Mesendoderm (in vitro differentiated cells): ENCODE measurements at regions not wholly inside any gene's neighbourhood (a gene's known extent, or its start where the extent isn't known, plus 50 kb on each side); places are given as distances from the start of the nearest gene placed in this dataset.

Experiments
- DNase-seq: peaks from one replicate; pipeline ENCODE4 v3.0.0; 2013
- H2AK5ac ChIP-seq: 2 replicates; pipeline ENCODE4 v1.6.1; 2013; ENCODE audit warnings: low read length, inconsistent platforms
- H2BK120ac ChIP-seq: 2 replicates; pipeline ENCODE4 v1.6.1; 2013; ENCODE audit warnings: low read depth, mild to moderate bottlenecking, low read length, moderate library complexity, mixed read lengths
- H2BK15ac ChIP-seq: replicated peaks from 2 replicates; pipeline ENCODE4 v1.6.1; 2013; ENCODE audit warnings: low read depth, mild to moderate bottlenecking, moderate library complexity
- H2BK5ac ChIP-seq: 2 replicates; pipeline ENCODE4 v1.6.1; 2013; ENCODE audit warnings: low read length, inconsistent platforms
- H3K18ac ChIP-seq: 2 replicates; pipeline ENCODE4 v1.6.1; 2013; ENCODE audit warnings: mild to moderate bottlenecking, low read length, mixed read lengths
- H3K23ac ChIP-seq: one replicate; pipeline ENCODE4 v1.6.1; 2013; ENCODE audit warnings: low read length
- H3K27ac ChIP-seq: 2 replicates; pipeline ENCODE4 v1.5.1; 2013; ENCODE audit warnings: low read depth, mild to moderate bottlenecking, inconsistent platforms, low read length, moderate library complexity
- H3K27me3 ChIP-seq: 2 replicates; pipeline ENCODE4 v1.6.1; 2013; ENCODE audit warnings: low read length, control low read depth, mild to moderate bottlenecking, inconsistent platforms; ENCODE audit not compliant: insufficient read depth, poor library complexity
- H3K36me3 ChIP-seq: 2 replicates; pipeline ENCODE4 v1.6.1; 2013; ENCODE audit warnings: low read length, inconsistent platforms; ENCODE audit not compliant: control insufficient read depth, insufficient read depth
- H3K4ac ChIP-seq: one replicate; pipeline ENCODE4 v1.6.1; 2013; ENCODE audit warnings: low read depth, mild to moderate bottlenecking, low read length, moderate library complexity
- H3K4me1 ChIP-seq: 2 replicates; pipeline ENCODE4 v1.6.1; 2013; ENCODE audit warnings: low read depth, low read length, inconsistent platforms; ENCODE audit not compliant: control insufficient read depth
- H3K4me2 ChIP-seq: 2 replicates; pipeline ENCODE4 v1.6.1; 2013; ENCODE audit warnings: low read length
- H3K4me3 ChIP-seq: 2 replicates; pipeline ENCODE4 v1.5.1; 2013; ENCODE audit warnings: mild to moderate bottlenecking, low read length
- H3K56ac ChIP-seq: one replicate; pipeline ENCODE4 v1.6.1; 2013; ENCODE audit warnings: low read length
- H3K79me1 ChIP-seq: 2 replicates; pipeline ENCODE4 v1.6.1; 2013; ENCODE audit warnings: low read length, inconsistent platforms
- H3K79me2 ChIP-seq: 2 replicates; pipeline ENCODE4 v1.6.1; 2013; ENCODE audit warnings: mild to moderate bottlenecking, low read length; ENCODE audit not compliant: control insufficient read depth, insufficient read depth
- H3K9ac ChIP-seq: 2 replicates; pipeline ENCODE4 v1.6.1; 2013; ENCODE audit warnings: low read length, inconsistent platforms
- H4K5ac ChIP-seq: one replicate; pipeline ENCODE4 v1.6.1; 2013; ENCODE audit warnings: low read length
- H4K8ac ChIP-seq: one replicate; pipeline ENCODE4 v1.6.1; 2013; ENCODE audit warnings: low read depth, mild to moderate bottlenecking, control low read depth, low read length, moderate library complexity
- WGBS: extraction: QIAGEN DNeasy Blood & Tissue Kit; methylation state at CpG from one replicate; pipeline ENCODE4 v1.1.7; 2013; ENCODE audit warnings: low lambda C conversion rate, missing lambda C conversion rate; ENCODE audit not compliant: insufficient coverage; ENCODE audit errors: extremely low coverage; 5-methylcytosine and 5-hydroxymethylcytosine counted together

GRCh38 chr12:74728006-74728405, 190.4 kb downstream of the ATXN7L3B start:
- no peak overlapping the region for H3K4ac ChIP-seq
- no peak overlapping the region for H3K4me2 ChIP-seq
- no peak overlapping the region for H3K9ac ChIP-seq
- H3K23ac ChIP-seq, result no peak overlapping the region
- H4K8ac ChIP-seq, result no peak overlapping the region
- H3K4me3 ChIP-seq, result no peak overlapping the region
- H3K27ac ChIP-seq, result no peak overlapping the region
- no peak overlapping the region for H2BK120ac ChIP-seq
- H2AK5ac ChIP-seq, result no peak overlapping the region
- H3K4me1 ChIP-seq, result no peaks in the 10 kb centered on the region
- H2BK5ac ChIP-seq, result no peak overlapping the region
- H2BK15ac ChIP-seq, result no peak overlapping the region
- H3K18ac ChIP-seq, result no peak overlapping the region
- no peaks in the 10 kb centered on the region for H3K36me3 ChIP-seq
- H4K5ac ChIP-seq, result no peak overlapping the region
- no peak for DNase-seq
- H3K27me3 ChIP-seq, result no peaks in the 10 kb centered on the region
- H3K79me1 ChIP-seq, result no peaks in the 10 kb centered on the region
- no peak overlapping the region for H3K56ac ChIP-seq
- H3K79me2 ChIP-seq, result no peaks in the 10 kb centered on the region

- Histone ChIP-seq H4K8ac (no peak overlapping the region), H3K18ac (no peak overlapping the region), H3K4me3 (no peak overlapping the region), H3K79me1 (no peaks in the 10 kb centered on the region), H3K9ac (no peak overlapping the region), H3K36me3 (no peaks in the 10 kb centered on the region), H3K56ac (no peak overlapping the region), H3K4me2 (no peak overlapping the region), H3K27me3 (no peaks in the 10 kb centered on the region), H3K4ac (no peak overlapping the region), H2AK5ac (no peak overlapping the region), H3K27ac (no peak overlapping the region), H3K79me2 (no peaks in the 10 kb centered on the region), H4K5ac (no peak overlapping the region), H2BK5ac (no peak overlapping the region), H2BK15ac (no peak overlapping the region), H2BK120ac (no peak overlapping the region), H3K4me1 (no peaks in the 10 kb centered on the region), H3K23ac (no peak overlapping the region)
- DNase-seq, result no peak
- WGBS, result no CpG with 5 or more reads among the region's 5 CpGs
Measured at GRCh38 chr12:74732164-74732784, 194.6 kb downstream of the ATXN7L3B start.

GRCh38 chr12:74732826-74733225, 195.2 kb downstream of the ATXN7L3B start:
- no peak overlapping the region for H2BK5ac ChIP-seq
- no peak overlapping the region for H3K4me2 ChIP-seq
- H4K5ac ChIP-seq, result no peak overlapping the region
- DNase-seq, result peak; percentile 30
- no peak overlapping the region for H3K18ac ChIP-seq
- H3K23ac ChIP-seq, result no peak overlapping the region
- H3K4me3 ChIP-seq, result no peak overlapping the region
- H3K9ac ChIP-seq, result no peak overlapping the region
- no peak overlapping the region for H4K8ac ChIP-seq
- H2BK15ac ChIP-seq, result no peak overlapping the region
- no peak overlapping the region for H3K56ac ChIP-seq
- no peak overlapping the region for H3K4ac ChIP-seq
- no peaks in the 10 kb centered on the region for H3K79me1 ChIP-seq
- no peaks in the 10 kb centered on the region for H3K79me2 ChIP-seq
- no peak overlapping the region for H2BK120ac ChIP-seq
- no peaks in the 10 kb centered on the region for H3K4me1 ChIP-seq
- H3K27ac ChIP-seq, result no peak overlapping the region
- no peaks in the 10 kb centered on the region for H3K27me3 ChIP-seq
- no peak overlapping the region for H2AK5ac ChIP-seq
- H3K36me3 ChIP-seq, result no peaks in the 10 kb centered on the region
- no CpG with 5 or more reads among the region's 5 CpGs for WGBS

GRCh38 chr12:74741112-74741511, 203.5 kb downstream of the ATXN7L3B start:
- H2AK5ac ChIP-seq, result no peak overlapping the region
- no peak overlapping the region for H3K56ac ChIP-seq
- H3K4ac ChIP-seq, result no peak overlapping the region
- no peak for DNase-seq
- no peak overlapping the region for H4K5ac ChIP-seq
- H3K27ac ChIP-seq, result no peak overlapping the region
- H2BK15ac ChIP-seq, result no peak overlapping the region
- H3K4me2 ChIP-seq, result no peak overlapping the region
- H4K8ac ChIP-seq, result no peak overlapping the region
- no peak overlapping the region for H2BK5ac ChIP-seq
- no CpG with 5 or more reads among the region's 4 CpGs for WGBS
- no peaks in the 10 kb centered on the region for H3K4me1 ChIP-seq
- H3K36me3 ChIP-seq, result no peaks in the 10 kb centered on the region
- H3K79me2 ChIP-seq, result no peaks in the 10 kb centered on the region
- no peak overlapping the region for H3K23ac ChIP-seq
- H3K27me3 ChIP-seq, result no peaks in the 10 kb centered on the region
- H3K4me3 ChIP-seq, result no peak overlapping the region
- H3K18ac ChIP-seq, result no peak overlapping the region
- H3K79me1 ChIP-seq, result no peaks in the 10 kb centered on the region
- H3K9ac ChIP-seq, result no peak overlapping the region
- no peak overlapping the region for H2BK120ac ChIP-seq

- H4K5ac ChIP-seq, result no peak overlapping the region
- H3K4me2 ChIP-seq, result no peak overlapping the region
- H3K9ac ChIP-seq, result no peak overlapping the region
- no peak overlapping the region for H2AK5ac ChIP-seq
- no peak overlapping the region for H2BK15ac ChIP-seq
- H3K18ac ChIP-seq, result no peak overlapping the region
- H3K36me3 ChIP-seq, result no peaks in the 10 kb centered on the region
- H3K23ac ChIP-seq, result no peak overlapping the region
- H3K27me3 ChIP-seq, result no peaks in the 10 kb centered on the region
- H2BK5ac ChIP-seq, result no peak overlapping the region
- no peaks in the 10 kb centered on the region for H3K79me1 ChIP-seq
- H3K4me3 ChIP-seq, result no peak overlapping the region
- H3K4me1 ChIP-seq, result no peaks in the 10 kb centered on the region
- no peaks in the 10 kb centered on the region for H3K79me2 ChIP-seq
- no peak overlapping the region for H2BK120ac ChIP-seq
- no peak overlapping the region for H3K27ac ChIP-seq
- peak; percentile 7 for DNase-seq
- H3K4ac ChIP-seq, result no peak overlapping the region
- no peak overlapping the region for H4K8ac ChIP-seq
- no peak overlapping the region for H3K56ac ChIP-seq
Measured at GRCh38 chr12:74747305-74747704, 209.7 kb downstream of the ATXN7L3B start.

- H2BK15ac ChIP-seq, result no peak overlapping the region
- no peaks in the 10 kb centered on the region for H3K27me3 ChIP-seq
- no peak overlapping the region for H2BK5ac ChIP-seq
- no peak overlapping the region for H3K4me3 ChIP-seq
- no peaks in the 10 kb centered on the region for H3K36me3 ChIP-seq
- no peaks in the 10 kb centered on the region for H3K79me1 ChIP-seq
- H3K4me1 ChIP-seq, result no peaks in the 10 kb centered on the region
- no peak overlapping the region for H3K9ac ChIP-seq
- H3K4me2 ChIP-seq, result no peak overlapping the region
- H3K79me2 ChIP-seq, result no peaks in the 10 kb centered on the region
- H4K5ac ChIP-seq, result no peak overlapping the region
- H3K4ac ChIP-seq, result no peak overlapping the region
- H4K8ac ChIP-seq, result no peak overlapping the region
- H3K56ac ChIP-seq, result no peak overlapping the region
- H3K18ac ChIP-seq, result no peak overlapping the region
- H3K27ac ChIP-seq, result no peak overlapping the region
- H3K23ac ChIP-seq, result no peak overlapping the region
- no peak overlapping the region for H2AK5ac ChIP-seq
- no CpG with 5 or more reads among the region's 1 CpG for WGBS
- DNase-seq, result no peak
- no peak overlapping the region for H2BK120ac ChIP-seq
Measured at GRCh38 chr12:74751441-74751840, 213.8 kb downstream of the ATXN7L3B start.
